ENCODE measurements at regions not wholly inside any gene's neighbourhood (a gene's known extent, or its start where the extent isn't known, plus 50 kb on each side); places are given as distances from the start of the nearest gene placed in this dataset.

- no peak for TF ChIP-seq CTCF (conservative IDR thresholded peaks at IDR 0.05 in 1 of 2, IDR thresholded peaks at IDR 0.05 in 1 of 2; ENCODE audit: low read depth in 1 of 2, low read length in 2 of 2)
- no peak for TF ChIP-seq EZH2 (IDR thresholded peaks at IDR 0.05; ENCODE audit: low read length, missing control alignments)
These were observed 394.5 kb downstream of the ICE1 start for GRCh38 chr5:5816960-5817359.

Data from fibroblast of lung (primary cell).